Brain microvascular endothelial cell (primary cell): ENCODE measurements at regions not wholly inside any gene's neighbourhood (a gene's known extent, or its start where the extent isn't known, plus 50 kb on each side); places are given as distances from the start of the nearest gene placed in this dataset.

Source experiments
- DNase-seq: peaks from one replicate; pipeline ENCODE4 v3.0.0-alpha.2; 2020
- H3K27ac ChIP-seq: fragments of 250-450 bp; sonication (Bioruptor Pico); 2 replicates; pipeline ENCODE4 v1.5.1; 2020; ENCODE audit warnings: mild to moderate bottlenecking, moderate library complexity
- H3K27me3 ChIP-seq: fragments of 250-450 bp; sonication (Bioruptor Pico); replicated peaks from 2 replicates; pipeline ENCODE4 v1.5.1; 2020; ENCODE audit warnings: mild to moderate bottlenecking
- H3K36me3 ChIP-seq: fragments of 250-450 bp; sonication (Bioruptor Pico); replicated peaks from 2 replicates; pipeline ENCODE4 v1.5.1; 2020; ENCODE audit warnings: mild to moderate bottlenecking
- H3K4me3 ChIP-seq: 2 replicates; pipeline ENCODE4 v1.5.1; 2011; ENCODE audit warnings: low read depth, mild to moderate bottlenecking, control low read depth, low read length, moderate library complexity
- in situ Hi-C: cut with HindIII; loops from 2 replicates; pipeline ENCODE4 v1.10.0; 2017; ENCODE audit warnings: low sequenced_read_pairs, low pct_ligation_motif_present
- TF ChIP-seq, protein P1 (sequence below): IDR thresholded peaks from 2 replicates; pipeline ENCODE4 v1.5.1; 2011; ENCODE audit warnings: low read depth, mild to moderate bottlenecking, moderate library complexity, low read length, control low read depth, inconsistent platforms; ENCODE audit errors: missing control alignments

DNA sequence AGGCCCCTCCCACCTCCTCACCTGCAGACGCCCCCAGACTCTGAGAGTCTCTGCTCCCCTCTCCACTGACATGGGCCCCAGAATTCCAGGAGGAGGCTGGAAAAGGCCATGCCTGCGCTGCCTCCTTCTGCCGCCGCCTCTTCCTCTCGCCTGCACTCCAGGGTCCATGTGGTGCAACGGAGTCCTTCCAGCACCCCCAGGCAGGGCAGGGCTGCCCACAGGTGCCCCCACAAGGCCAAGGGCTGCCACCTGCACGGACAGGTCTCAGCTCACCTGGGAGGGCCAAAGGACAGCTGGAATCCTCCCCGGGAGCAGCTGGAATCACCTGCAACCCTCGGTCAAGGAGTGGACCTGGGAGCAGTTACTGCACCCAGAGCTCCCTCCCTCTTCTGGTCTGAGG, 194.9 kb downstream of the RBFOX3 start:
- no peaks in the 10 kb centered on the region for H3K27me3 ChIP-seq
- H3K36me3 ChIP-seq: no peaks in the 10 kb centered on the region
- no peak for DNase-seq
- no peak overlapping the region for H3K4me3 ChIP-seq
- TF ChIP-seq, protein P1, sequence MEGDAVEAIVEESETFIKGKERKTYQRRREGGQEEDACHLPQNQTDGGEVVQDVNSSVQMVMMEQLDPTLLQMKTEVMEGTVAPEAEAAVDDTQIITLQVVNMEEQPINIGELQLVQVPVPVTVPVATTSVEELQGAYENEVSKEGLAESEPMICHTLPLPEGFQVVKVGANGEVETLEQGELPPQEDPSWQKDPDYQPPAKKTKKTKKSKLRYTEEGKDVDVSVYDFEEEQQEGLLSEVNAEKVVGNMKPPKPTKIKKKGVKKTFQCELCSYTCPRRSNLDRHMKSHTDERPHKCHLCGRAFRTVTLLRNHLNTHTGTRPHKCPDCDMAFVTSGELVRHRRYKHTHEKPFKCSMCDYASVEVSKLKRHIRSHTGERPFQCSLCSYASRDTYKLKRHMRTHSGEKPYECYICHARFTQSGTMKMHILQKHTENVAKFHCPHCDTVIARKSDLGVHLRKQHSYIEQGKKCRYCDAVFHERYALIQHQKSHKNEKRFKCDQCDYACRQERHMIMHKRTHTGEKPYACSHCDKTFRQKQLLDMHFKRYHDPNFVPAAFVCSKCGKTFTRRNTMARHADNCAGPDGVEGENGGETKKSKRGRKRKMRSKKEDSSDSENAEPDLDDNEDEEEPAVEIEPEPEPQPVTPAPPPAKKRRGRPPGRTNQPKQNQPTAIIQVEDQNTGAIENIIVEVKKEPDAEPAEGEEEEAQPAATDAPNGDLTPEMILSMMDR: no peak
- in situ Hi-C loops: no loop called here
- H3K27ac ChIP-seq: no peak overlapping the region

DNA sequence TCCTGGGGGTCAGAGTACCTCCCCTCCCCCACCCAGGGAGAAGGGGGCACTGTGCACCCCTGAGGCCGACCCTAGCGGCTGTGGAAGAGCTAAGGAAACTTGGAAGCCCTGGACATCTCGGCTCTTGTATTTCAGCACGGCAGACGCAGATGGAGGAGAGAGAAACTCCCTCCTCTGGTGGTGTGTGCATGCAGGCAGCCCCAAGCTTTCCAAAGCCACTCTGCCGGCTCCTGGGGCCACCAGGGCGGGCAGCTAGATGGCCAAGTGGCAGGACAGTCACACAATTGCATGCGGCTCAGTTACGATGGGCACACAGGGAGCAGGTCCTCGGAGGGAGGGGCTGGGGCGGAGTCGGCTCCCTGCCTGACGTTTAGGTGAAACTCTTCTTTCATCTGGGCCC, 195.5 kb downstream of the RBFOX3 start:
- Histone ChIP-seq H3K27ac (no peak overlapping the region), H3K27me3 (no peaks in the 10 kb centered on the region), H3K4me3 (no peak overlapping the region), H3K36me3 (no peaks in the 10 kb centered on the region)
- in situ Hi-C loops: no loop called here
- TF ChIP-seq, protein P1: no peak
- no peak for DNase-seq

DNA sequence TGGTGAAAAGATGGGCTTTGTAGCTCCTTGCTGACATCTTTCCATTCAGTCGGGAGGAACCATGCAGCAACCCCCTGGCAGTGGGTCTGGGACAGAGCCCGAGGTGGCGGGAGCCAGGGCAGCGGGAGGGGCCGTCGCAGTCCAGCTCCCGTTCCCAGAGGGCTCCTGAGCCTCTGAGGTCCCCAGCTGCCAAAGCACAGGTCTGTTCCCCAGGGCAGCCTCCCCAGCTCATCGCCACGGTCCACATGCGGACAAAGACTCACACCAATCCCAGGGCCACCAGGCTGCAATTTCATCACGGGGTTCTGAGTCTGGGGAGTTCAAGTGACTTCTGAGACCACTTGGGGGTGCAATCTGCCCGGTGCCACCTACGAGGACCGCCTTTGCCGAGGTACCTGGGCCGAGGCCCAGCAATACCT, 196.0 kb downstream of the RBFOX3 start:
- TF ChIP-seq, protein P1: no peak
- no peaks in the 10 kb centered on the region for H3K27me3 ChIP-seq
- H3K4me3 ChIP-seq: no peak overlapping the region
- H3K27ac ChIP-seq: no peak overlapping the region
- DNase-seq: no peak
- H3K36me3 ChIP-seq: no peaks in the 10 kb centered on the region
- in situ Hi-C loops: no loop called here

DNA sequence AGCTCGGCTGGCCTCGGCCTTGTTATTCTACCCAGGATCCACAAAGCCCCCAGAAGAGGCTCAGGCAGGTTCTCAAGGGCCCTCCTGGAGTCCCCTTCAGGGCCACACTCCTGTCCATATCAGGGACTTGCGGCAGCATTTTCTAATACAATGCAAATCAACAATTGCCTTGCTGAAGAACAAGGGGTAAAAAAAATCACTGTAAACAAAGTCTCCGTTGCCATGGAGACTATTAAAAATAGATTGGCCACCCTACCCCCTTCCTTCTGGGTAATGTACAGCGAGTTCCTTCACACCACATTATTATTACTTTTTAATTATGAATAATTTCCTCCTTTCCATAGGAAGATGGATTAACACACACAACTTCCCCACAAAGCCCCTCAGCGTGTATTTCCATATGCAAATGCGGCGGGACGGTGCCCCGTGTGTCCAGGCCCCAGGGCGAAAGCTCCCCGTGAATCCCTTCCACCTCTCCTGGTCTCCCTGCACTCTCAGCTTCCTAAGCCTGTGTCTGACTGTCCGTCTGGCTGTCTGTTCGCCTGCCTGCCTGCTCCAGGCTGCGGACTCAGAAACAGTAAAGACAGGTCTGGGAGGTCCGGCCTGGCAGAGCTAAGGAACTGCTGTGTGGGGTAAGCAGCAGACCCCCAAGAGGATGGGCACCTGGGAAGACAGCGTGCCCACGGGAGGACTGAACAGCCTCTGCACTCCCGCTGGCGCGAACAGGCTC, 196.6 kb downstream of the RBFOX3 start:
- Histone ChIP-seq H3K4me3 (no peak overlapping the region), H3K36me3 (no peaks in the 10 kb centered on the region), H3K27ac (no peak overlapping the region), H3K27me3 (no peaks in the 10 kb centered on the region)
- TF ChIP-seq, protein P1: no peak
- no peak for DNase-seq
- in situ Hi-C loops: no loop called here

DNA sequence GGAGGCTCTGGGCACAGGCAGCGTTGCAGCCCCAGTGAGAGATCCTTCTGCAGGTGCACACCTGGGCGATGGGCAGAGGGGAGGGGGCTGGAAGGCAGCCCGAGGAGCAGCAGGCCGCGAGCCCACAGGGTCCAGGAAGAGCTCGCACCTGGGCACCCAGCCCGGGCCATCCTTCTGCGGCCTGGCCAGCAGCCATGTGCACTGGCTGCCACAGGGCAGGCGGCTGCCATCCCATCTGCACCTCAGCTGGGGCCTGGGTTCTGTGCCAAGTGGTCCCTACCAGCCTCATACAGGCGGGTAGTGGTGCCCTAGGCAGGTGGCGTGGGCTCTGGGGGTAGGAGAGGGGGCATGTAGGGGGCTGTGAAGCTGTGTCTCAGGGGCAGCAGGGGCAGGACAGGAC, 197.2 kb downstream of the RBFOX3 start:
- DNase-seq: no peak
- in situ Hi-C loops: no loop called here
- TF ChIP-seq, protein P1: no peak
- Histone ChIP-seq H3K36me3 (no peaks in the 10 kb centered on the region), H3K27me3 (no peaks in the 10 kb centered on the region), H3K27ac (no peak overlapping the region), H3K4me3 (no peak overlapping the region)

DNA sequence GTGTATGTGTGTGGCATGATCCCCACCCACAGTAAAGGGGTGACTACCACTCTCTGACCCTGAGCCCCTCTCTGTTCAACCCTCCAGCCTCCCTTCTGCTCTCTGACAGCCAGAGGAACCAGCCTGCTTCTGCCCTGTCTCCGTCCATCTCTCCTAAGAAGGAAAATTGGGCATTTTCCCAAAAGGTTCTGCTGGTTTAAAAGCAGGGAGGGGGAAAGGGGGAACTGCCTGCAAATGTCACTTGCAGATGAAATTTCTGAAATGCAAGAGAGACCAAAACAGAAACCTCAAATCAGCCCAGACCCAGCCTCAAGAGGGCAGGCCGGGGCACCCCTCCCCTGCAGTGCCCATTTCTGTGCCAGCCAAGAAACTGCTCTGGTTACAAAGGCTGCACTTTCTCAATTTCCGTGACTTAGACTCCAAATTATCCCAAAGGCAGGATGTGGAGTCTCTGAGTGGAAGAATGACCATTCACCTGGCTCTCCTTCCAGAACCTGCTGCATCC, 197.9 kb downstream of the RBFOX3 start:
- Histone ChIP-seq H3K27me3 (no peaks in the 10 kb centered on the region), H3K27ac (no peak overlapping the region), H3K36me3 (no peaks in the 10 kb centered on the region), H3K4me3 (no peak overlapping the region)
- DNase-seq: no peak
- TF ChIP-seq, protein P1: no peak
- in situ Hi-C loops: no loop called here
